Heart left ventricle (tissue), 16 donors: ENCODE measurements at regions not wholly inside any gene's neighbourhood (a gene's known extent, or its start where the extent isn't known, plus 50 kb on each side); places are given as distances from the start of the nearest gene placed in this dataset.

Experiments
- ATAC-seq, 4 donors: fragments of 200-7000 bp; cut with Tn5 transposase; one replicate each; pipeline ENCODE4 v1.9.1; 2020 to 2022; ENCODE audit warnings: moderate library complexity in 4 of 4, mild to moderate bottlenecking in 3 of 4, moderate number of reproducible peaks in 1 of 4
- DNase-seq, 5 donors: peaks; one replicate each; pipeline ENCODE4 v3.0.0-alpha.2; 2020
- H3K27ac ChIP-seq, 12 donors: fragments of 200-600 bp; sonication (generic) in 4 of 12; one replicate each; pipeline versions ENCODE4 v1.5.0 to v1.8.0; 2016 to 2022; ENCODE audit warnings: mild to moderate bottlenecking in 2 of 12
- H3K27me3 ChIP-seq, 9 donors: fragments of 200-600 bp; sonication (generic) in 2 of 9; one replicate each; pipeline versions ENCODE4 v1.5.1 to v1.8.0; 2016 to 2022; ENCODE audit warnings: mild to moderate bottlenecking in 3 of 9
- H3K36me3 ChIP-seq, 9 donors: fragments of 200-600 bp; sonication (generic) in 2 of 9; one replicate each; pipeline versions ENCODE4 v1.5.0 to v1.8.0; 2018 to 2022; ENCODE audit warnings: mild to moderate bottlenecking in 2 of 9
- H3K4me1 ChIP-seq, 12 donors: fragments of 200-600 bp; sonication (generic) in 4 of 12; one replicate each; pipeline versions ENCODE4 v1.5.0 to v1.8.0; 2016 to 2022; ENCODE audit warnings: mild to moderate bottlenecking in 3 of 12
- H3K4me3 ChIP-seq, 12 donors: fragments of 200-600 bp; sonication (generic) in 4 of 12; one replicate each; pipeline versions ENCODE4 v1.5.0 to v1.8.0; 2017 to 2022; ENCODE audit warnings: mild to moderate bottlenecking in 9 of 12, moderate library complexity in 4 of 12
- H3K9me3 ChIP-seq, 12 donors: fragments of 200-600 bp; sonication (generic) in 4 of 12; one replicate each; pipeline versions ENCODE4 v1.5.0 to v1.8.0; 2016 to 2022; ENCODE audit warnings: mild to moderate bottlenecking in 1 of 12
- CTCF ChIP-seq, 12 donors: fragments of 200-600 bp; sonication (generic) in 4 of 12; IDR thresholded peaks; one replicate each; pipeline versions ENCODE4 v1.5.0 to v1.8.0; 2018 to 2022; ENCODE audit warnings: antibody characterized with exemption in 12 of 12, mild to moderate bottlenecking in 5 of 12
- POLR2A ChIP-seq, 2 donors: fragments of 450-650 bp; IDR thresholded peaks; one replicate each; pipeline ENCODE4 v1.6.1; 2017; ENCODE audit warnings: antibody characterized with exemption in 2 of 2, mild to moderate bottlenecking in 2 of 2, moderate library complexity in 2 of 2
- WGBS, 4 donors: extraction: QIAGEN DNeasy Blood & Tissue Kit in 2 of 4; methylation state at CpG; one replicate each; pipeline versions ENCODE4 v1.1.5 to v1.1.7; 2013 to 2018; 5-methylcytosine and 5-hydroxymethylcytosine counted together
- intact Hi-C, 10 donors: fragments of 100-400 bp; cut with DNase I; formaldehyde crosslinking; loops; one replicate each; pipeline versions ENCODE4 v1.11.1 to v1.14.2; 2022
- donor health status: ischemic (EF 13 %, LVEDD 7.1; RV severe dilation, severe dysfunction).
- donor health status: healthy with polysubstance abuse.
- donor health status: DM: no; HTN: yes; CAD: no.
- donor health status: DM: no; HTN: no; CAD: no.
- donor health status: ischemic (EF 25% LVEDD 6.9; RV normal size, moderate dysfunction).
- donor health status: ischemic (EF 25% LVEDD 5.7; RV mildly dilated, moderate dysfunction).
- donor health status: healthy.
- donor health status: DM: yes; HTN: yes; CAD: no.
- donor health status: ischemic (EF 35%, LVEDD 5.7; RV mildly dilated, moderate dysfunction).
- donor health status: nonischemic (EF 11% LVEDD 7.7; RV severe dilation, severe dysfunction).
- donor health status: DM: yes; HTN: yes; CAD: no.
- donor health status: PGD.
- donor health status: ischemic (EF 29% LVEDD 5.4; RV normal size, mild dysfunction).
- donor health status: nonischemic (EF 23%, LVEDD 6.1; RV moderate dilation, normal function).

- Histone ChIP-seq H3K4me3 (no peak overlapping the region), H3K9me3 (no peaks in the 10 kb centered on the region), H3K27me3 (no peaks in the 10 kb centered on the region), H3K36me3 (no peaks in the 10 kb centered on the region), H3K27ac (no peak overlapping the region), H3K4me1 (peaks cover 0 to 4% (median 0%) of the 10 kb centered on the region in 12 donors)
- intact Hi-C loops = loop anchor here in 1 of 10 donors (5.0 kb wide), 1 partner anchor 49 kb away; no protein-coding TSS in a partner anchor
- ATAC-seq (no peak), DNase-seq (no peak)
- no peak for TF ChIP-seq POLR2A (IDR thresholded peaks at IDR 0.05)
- TF ChIP-seq CTCF (IDR thresholded peaks at IDR 0.05) = no peak
- WGBS, 4 donors = 87 to 93% (median 88%) methylated on average over 5 of the region's 5 CpGs
These were observed 211.0 kb upstream of the FAR2 start for GRCh38 chr12:28938056-28938455.

GRCh38 chr12:28938581-28939235, 210.4 kb upstream of the FAR2 start:
- H3K4me3 ChIP-seq = no peak overlapping the region
- H3K27ac ChIP-seq = no peak overlapping the region
- no peaks in the 10 kb centered on the region for H3K9me3 ChIP-seq
- intact Hi-C loops = loop anchor here in 1 of 10 donors (5.0 kb wide), 1 partner anchor 49 kb away; no protein-coding TSS in a partner anchor
- H3K36me3 ChIP-seq = no peaks in the 10 kb centered on the region
- H3K27me3 ChIP-seq = no peaks in the 10 kb centered on the region
- TF ChIP-seq POLR2A (IDR thresholded peaks at IDR 0.05) (no peak), CTCF (IDR thresholded peaks at IDR 0.05) (no peak)
- H3K4me1 ChIP-seq = peaks cover 0 to 4% (median 0%) of the 10 kb centered on the region in 12 donors
- WGBS, 4 donors = 56 to 68% (median 63%) methylated on average over 11 of the region's 11 CpGs
- ATAC-seq (peak in 1 of 4 donors; percentile 10), DNase-seq (no peak)

GRCh38 chr12:28939427-28939826, 209.7 kb upstream of the FAR2 start:
- intact Hi-C loops = loop anchor here in 1 of 10 donors (5.0 kb wide), 1 partner anchor 48 kb away; no protein-coding TSS in a partner anchor
- TF ChIP-seq POLR2A (IDR thresholded peaks at IDR 0.05) (no peak), CTCF (IDR thresholded peaks at IDR 0.05) (no peak)

GRCh38 chr12:28941248-28941647, 207.8 kb upstream of the FAR2 start:
- no peaks in the 10 kb centered on the region for H3K9me3 ChIP-seq
- TF ChIP-seq POLR2A (IDR thresholded peaks at IDR 0.05) (no peak), CTCF (IDR thresholded peaks at IDR 0.05) (no peak)
- ATAC-seq = no peak
- intact Hi-C loops = no loop called here
- no peak overlapping the region for H3K4me3 ChIP-seq
- peaks cover 0 to 4% (median 0%) of the 10 kb centered on the region in 12 donors for H3K4me1 ChIP-seq
- H3K36me3 ChIP-seq = no peaks in the 10 kb centered on the region
- 87 to 90% (median 89%) methylated on average over 2 of the region's 2 CpGs for WGBS, 4 donors
- H3K27ac ChIP-seq = no peak overlapping the region
- no peaks in the 10 kb centered on the region for H3K27me3 ChIP-seq
- no peak for DNase-seq

More at GRCh38 chr12:28939427-28939826, 209.7 kb upstream of the FAR2 start:
- peaks cover 0 to 4% (median 0%) of the 10 kb centered on the region in 12 donors for H3K4me1 ChIP-seq
- ATAC-seq (no peak), DNase-seq (no peak)
- no peaks in the 10 kb centered on the region for H3K27me3 ChIP-seq
- no peaks in the 10 kb centered on the region for H3K9me3 ChIP-seq
- H3K27ac ChIP-seq = no peak overlapping the region
- H3K36me3 ChIP-seq = no peaks in the 10 kb centered on the region
- WGBS, 4 donors = 73 to 88% (median 78%) methylated on average over 2 of the region's 2 CpGs
- no peak overlapping the region for H3K4me3 ChIP-seq
